Gastroesophageal sphincter (tissue), 3 donors: ENCODE measurements at regions not wholly inside any gene's neighbourhood (a gene's known extent, or its start where the extent isn't known, plus 50 kb on each side); places are given as distances from the start of the nearest gene placed in this dataset.

Experiments
- CTCF ChIP-seq, 4 experiments: fragments of 200-600 bp in 2 of 4; fragments of 450-650 bp in 2 of 4; sonication (generic) in 1 of 4; IDR thresholded peaks; one replicate each; pipeline ENCODE4 v1.5.1; 2017 to 2019; ENCODE audit warnings: antibody characterized with exemption in 4 of 4, mild to moderate bottlenecking in 2 of 4, moderate library complexity in 2 of 4
- EP300 ChIP-seq: sonication (generic); formaldehyde crosslinking; IDR thresholded peaks from one replicate; pipeline ENCODE4 v1.6.1; 2017; ENCODE audit warnings: antibody characterized with exemption, mild to moderate bottlenecking
- POLR2A ChIP-seq, 2 donors: fragments of 450-650 bp; IDR thresholded peaks; one replicate each; pipeline ENCODE4 v1.6.1; 2017; ENCODE audit warnings: antibody characterized with exemption in 2 of 2, mild to moderate bottlenecking in 2 of 2, moderate library complexity in 1 of 2

- no peak for TF ChIP-seq CTCF (IDR thresholded peaks at IDR 0.05)
- no peak for TF ChIP-seq EP300
- no peak for TF ChIP-seq POLR2A (IDR thresholded peaks at IDR 0.05)
These were observed 71.0 kb downstream of the RFLNA start for GRCh38 chr12:124365726-124366430.
